ENCODE measurements at regions not wholly inside any gene's neighbourhood (a gene's known extent, or its start where the extent isn't known, plus 50 kb on each side); places are given as distances from the start of the nearest gene placed in this dataset.
"Not testable (repeated sequence)": the region's sequence is repeated elsewhere in the genome, so short reads cannot be mapped to it uniquely, and the experiment has no call there.

GRCh38 chr9:74094037-74094436, 403.1 kb upstream of the RORB start:
- not testable (repeated sequence) for TF ChIP-seq CTCF (conservative IDR thresholded peaks at IDR 0.05); EZH2 (IDR thresholded peaks at IDR 0.05; ENCODE audit: low read depth)

Data from PC-9 (cell line).